ENCODE measurements at regions not wholly inside any gene's neighbourhood (a gene's known extent, or its start where the extent isn't known, plus 50 kb on each side); places are given as distances from the start of the nearest gene placed in this dataset.
"Not testable (repeated sequence)": the region's sequence is repeated elsewhere in the genome, so short reads cannot be mapped to it uniquely, and the experiment has no call there.

DNA sequence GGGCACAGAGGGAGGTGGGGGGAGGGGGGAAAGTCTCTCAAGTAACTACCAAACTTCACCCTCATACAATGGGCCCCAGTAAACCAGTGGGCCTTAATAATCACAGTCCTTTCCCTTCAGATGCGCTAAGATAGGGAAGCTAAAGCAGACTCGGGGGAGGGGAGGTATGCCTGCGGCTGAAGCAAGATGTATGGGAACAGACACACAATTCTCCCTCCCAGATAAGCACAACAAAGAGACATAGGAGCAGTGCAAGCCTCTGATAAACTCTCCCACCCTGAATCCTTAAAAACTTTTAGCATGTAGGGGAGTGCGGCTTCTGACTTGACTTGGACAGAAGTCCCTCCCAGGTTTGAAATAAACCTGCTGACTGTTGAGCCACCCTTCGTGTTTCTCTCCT is 54.7 kb downstream of the PROP1 start:
- DNase-seq (ENCODE audit: low read depth), result not testable (repeated sequence)

DNA sequence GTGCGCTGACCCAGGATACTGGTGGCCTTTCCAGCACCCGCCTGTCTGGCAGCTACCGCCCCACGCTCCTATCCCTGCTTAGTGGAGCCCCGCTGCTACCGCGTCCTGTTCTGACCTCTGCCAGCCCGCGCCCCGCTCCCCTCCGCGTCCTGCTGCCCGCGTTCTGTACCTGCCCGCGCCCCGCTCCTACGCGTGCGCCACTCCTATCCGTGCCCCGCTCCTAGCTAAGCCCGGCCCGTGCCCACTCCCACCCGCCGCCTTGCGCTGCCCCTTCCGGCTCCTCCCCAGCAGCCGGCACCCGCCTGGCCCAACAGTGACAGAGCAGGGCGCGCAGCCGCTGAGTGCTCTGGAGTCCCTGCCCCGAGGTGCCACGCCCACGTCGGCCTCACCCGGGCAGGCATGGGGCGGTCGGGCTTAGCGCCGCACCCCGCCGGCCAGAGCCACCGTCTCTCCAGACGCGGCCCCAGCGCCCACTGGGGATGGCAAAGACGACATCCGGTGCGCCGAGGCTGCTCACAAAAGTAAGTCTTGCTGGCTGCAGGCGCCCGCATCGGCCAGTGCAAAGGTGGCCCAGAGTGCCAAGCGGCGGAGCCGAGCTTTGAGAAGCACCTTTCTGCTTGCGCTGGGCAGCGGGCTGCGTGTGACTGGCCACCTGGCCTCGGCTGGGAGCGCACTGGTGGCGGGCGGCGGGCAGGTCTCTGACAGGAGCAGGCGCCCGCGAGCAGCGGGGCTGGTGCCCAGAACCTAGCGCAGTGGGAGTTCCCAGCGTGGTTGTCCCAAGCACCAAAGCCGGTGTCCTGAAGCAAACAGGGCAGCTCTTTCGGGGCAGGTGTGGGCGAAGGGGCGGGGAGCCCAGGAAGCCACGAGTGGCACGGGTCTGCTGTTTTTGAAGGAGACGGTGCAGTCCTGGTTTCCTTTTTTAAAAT is 56.5 kb downstream of the PROP1 start:
- not testable (repeated sequence) for DNase-seq (ENCODE audit: low read depth)

GRCh38 chr5:177938767-177939166 is 57.3 kb downstream of the PROP1 start:
- not testable (repeated sequence) for DNase-seq (ENCODE audit: low read depth)

DNA sequence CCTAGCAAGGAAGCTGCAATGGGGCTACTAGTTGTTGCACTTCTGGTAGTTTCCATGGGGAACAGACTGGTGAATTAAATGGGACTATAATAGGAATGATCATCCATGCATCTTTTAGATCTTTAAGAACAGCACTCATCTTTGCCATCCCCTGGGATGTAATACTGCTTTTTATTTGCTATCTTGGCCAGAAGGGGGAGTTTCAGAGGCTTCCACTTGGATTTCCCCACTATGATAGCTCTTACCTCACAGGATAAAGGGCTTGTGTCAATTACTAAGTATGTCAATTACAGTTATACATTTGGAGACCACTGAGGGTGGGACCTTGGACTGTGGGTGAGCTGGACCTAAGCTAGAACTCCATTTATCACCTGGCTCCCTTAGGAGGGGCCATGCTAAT is 61.8 kb downstream of the PROP1 start:
- DNase-seq (ENCODE audit: low read depth), result not testable (repeated sequence)

DNA sequence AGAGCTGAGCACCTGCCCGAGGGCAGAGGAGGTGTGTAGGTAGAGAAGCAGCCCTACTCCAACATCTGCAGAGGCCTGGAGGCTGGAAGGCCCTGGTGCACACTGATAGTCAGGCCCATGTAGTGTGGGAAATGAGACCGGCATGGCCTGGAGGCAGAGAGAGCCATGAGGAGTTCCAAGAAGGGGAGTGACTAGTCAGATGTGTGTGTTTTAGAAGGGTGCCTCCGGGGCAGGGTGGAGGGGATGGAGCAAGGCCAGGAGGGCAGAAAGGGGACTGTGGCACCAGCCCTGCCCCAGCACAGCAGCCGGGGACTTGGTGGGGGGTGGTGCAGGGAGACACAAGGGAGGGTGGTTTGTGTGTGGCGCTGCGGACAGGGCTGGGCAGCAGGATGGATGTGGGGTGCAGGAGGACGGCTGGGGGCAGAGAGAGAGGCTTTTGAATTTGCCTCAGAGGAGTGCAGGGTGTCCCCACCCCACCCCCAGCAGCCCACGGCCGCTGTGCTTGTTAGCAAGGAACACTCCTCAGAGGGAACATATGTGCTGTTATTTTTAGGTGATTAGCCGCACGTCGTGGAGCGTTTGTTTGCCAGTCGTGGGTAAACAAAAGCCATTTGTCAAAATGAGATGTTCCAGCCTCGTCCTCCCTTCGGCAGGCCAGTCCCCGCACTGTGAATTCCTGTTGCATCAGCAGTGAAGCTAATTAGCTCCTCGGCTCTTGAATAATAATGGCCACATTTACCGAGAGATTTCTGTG is 65.6 kb downstream of the PROP1 start:
- peak; percentile 35 for DNase-seq (ENCODE audit: low read depth)

DNA sequence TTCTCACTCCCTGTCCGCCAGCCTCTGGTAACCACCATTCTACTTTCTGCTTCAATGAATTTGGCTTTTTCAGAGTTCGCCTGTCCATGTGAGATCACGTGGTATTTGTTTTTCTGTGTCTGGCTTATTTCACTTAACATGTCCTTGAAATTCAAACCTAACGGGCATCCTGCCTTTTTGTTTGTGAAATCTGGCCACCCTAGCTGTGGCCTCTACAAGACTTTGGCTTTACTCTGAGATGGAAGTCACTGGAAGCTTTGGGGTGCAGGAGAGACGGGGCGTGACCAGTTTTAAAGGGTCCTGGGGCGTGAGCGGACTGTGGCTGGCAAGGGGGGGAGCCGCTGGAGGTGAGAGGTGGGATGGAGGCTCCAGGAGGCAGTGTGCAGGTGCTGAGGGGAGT is 66.4 kb downstream of the PROP1 start:
- not testable (repeated sequence) for DNase-seq (ENCODE audit: low read depth)

DNA sequence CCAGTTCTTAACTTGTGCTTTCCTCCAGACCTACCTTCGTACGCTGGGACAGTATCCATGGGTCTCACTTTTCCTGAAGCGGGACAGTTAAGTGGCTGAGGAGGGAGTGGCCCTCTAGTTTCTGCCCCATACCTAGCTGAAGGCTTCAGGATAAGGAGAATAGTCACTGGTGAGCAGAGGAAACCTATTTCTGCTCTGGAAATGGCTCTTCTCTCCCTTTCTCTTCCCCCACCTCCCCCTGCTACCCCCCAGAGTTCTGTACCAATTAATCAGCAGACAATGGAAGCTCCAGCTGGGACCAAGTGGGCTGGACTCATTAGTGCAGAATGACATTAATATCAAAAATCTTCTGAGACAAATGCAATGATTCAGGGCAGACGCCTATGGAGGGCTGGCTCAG is 68.5 kb downstream of the PROP1 start:
- DNase-seq (ENCODE audit: low read depth), result not testable (repeated sequence)

DNA sequence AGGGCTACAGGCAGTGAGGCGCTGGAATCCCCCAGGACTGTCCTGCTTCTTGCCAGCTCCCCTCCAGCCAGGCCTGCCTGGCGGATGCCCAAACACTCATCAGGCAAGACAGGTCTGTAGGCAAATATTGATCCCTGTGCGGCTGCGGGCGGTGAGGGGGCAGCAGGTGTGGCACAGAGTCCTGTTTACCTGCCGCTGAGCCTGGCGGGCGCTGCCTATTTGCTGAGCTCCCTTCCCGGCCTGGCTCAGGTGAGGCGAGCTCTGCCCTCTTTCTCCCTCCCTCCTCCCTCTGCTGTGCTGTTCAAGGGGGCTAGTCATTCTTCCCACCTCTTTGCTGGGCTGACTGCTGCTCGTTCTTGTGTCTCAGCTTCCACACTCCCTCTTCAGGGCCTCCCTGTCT is 71.5 kb downstream of the PROP1 start:
- DNase-seq (ENCODE audit: low read depth), result not testable (repeated sequence)

DNA sequence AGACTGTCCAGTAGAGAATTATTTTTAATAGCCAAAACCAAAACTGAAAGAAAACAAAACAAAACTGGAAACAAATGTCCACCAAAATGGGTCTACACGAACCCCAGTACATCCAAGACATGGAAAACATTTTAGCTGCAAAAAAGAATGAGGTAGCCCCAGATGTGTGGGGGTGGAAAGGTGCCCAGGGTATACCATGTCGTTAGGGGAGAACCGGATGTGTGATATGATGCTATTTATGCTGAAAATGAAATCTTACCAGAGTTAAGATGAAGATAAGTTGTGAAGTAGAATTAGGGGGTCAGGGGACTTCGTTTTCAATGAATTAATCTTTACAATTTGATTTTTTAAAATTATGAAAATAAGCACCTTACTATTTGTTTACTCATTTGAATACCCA is 72.2 kb downstream of the PROP1 start:
- not testable (repeated sequence) for DNase-seq (ENCODE audit: low read depth)

GRCh38 chr5:177923189-177923588 is 72.9 kb downstream of the PROP1 start:
- not testable (repeated sequence) for DNase-seq (ENCODE audit: low read depth)

DNA sequence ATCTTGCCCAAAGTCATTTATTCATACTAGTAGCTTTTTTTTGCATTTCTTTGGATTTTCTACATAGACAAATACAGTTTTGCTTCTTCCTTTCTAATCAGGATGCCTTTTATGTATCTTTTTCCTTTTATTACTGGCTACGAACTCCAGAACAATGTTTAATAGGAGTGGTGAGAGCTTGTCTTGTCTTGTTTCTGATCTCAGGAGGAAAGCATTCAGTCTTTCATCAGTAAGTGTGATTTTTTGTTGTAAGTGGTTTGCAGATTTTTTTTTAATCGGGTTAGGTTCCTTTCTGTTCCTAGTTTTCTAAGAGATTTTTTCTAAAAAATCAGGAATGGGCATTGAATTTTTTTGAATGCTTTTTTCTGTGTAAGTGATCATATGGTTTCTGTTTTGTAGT is 86.8 kb downstream of the PROP1 start:
- not testable (repeated sequence) for DNase-seq (ENCODE audit: low read depth)

DNA sequence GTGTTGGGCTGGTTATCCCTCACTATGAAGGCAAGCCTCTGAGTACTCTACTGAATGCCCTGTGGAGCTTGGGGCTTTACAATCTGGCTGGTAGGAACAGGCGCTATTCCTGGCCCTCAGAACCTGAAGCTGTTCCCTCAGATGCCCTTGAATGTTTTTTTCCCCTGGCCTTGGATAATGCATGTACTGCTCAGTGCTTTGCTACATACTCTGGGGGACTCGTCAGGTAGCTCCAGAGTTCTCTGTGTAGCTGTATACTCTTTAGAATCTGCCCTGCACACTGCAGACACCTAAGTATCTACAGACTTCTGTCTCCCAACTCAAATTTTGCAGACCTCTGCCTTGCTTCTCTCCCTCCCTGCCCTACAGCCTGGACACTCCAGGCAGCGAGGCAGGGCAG is 93.2 kb downstream of the PROP1 start:
- DNase-seq (ENCODE audit: low read depth), result not testable (repeated sequence)

GRCh38 chr5:177900066-177900465 is 96.0 kb downstream of the PROP1 start:
- not testable (repeated sequence) for DNase-seq (ENCODE audit: low read depth)

DNA sequence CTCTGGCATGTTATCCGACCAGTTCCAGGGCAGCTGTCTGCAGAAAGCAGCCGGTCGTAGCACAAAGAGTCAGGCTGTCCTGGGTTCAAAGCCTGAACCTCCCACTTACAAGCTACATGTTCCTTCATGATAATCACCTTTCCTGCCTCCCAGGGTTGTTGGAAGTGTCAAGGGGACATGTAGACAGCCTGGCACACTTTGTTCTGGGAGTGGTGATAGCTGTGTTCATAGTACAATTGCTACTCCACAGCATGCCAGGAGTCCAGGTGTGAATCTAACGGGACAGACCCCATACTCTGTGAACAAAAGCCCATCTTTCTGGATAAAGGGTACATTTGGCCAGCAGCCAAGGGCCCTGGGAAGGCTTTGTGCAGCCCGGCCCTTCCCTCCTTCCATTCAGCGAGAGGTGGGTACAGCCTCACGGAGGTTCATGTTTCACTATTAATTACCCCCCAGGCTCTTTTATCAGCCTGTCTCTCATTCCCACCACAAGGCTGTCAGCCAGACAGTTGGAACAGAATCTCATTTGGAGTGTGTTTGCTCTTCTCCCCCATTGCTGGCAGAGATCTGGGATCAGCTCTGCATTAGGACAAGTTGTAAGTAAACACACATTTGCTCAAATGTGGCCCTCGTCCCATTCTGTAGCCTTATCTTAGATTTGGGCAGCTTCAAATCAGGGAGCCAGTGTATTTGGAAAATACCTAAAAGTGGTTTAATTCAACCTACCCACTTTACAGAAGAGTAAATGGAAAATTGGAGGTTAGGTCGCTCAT is 101.2 kb downstream of the PROP1 start:
- not testable (repeated sequence) for DNase-seq (ENCODE audit: low read depth)

DNA sequence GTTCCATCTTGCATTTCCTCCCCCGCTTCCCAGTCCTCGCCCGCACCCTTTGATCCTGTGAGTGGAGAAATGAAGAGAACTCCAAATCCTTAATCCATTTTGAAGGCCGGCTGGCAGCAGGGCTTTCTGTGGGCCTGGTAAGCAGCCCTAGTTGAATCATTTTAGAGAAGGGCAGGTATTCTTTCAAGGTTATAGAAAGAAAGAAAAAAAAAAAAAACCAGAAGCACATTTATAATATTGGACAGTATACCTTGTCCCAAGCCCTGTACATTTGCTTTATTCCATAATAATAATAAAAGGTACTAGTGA is 103.7 kb downstream of the PROP1 start:
- DNase-seq (ENCODE audit: low read depth), result not testable (repeated sequence)

DNA sequence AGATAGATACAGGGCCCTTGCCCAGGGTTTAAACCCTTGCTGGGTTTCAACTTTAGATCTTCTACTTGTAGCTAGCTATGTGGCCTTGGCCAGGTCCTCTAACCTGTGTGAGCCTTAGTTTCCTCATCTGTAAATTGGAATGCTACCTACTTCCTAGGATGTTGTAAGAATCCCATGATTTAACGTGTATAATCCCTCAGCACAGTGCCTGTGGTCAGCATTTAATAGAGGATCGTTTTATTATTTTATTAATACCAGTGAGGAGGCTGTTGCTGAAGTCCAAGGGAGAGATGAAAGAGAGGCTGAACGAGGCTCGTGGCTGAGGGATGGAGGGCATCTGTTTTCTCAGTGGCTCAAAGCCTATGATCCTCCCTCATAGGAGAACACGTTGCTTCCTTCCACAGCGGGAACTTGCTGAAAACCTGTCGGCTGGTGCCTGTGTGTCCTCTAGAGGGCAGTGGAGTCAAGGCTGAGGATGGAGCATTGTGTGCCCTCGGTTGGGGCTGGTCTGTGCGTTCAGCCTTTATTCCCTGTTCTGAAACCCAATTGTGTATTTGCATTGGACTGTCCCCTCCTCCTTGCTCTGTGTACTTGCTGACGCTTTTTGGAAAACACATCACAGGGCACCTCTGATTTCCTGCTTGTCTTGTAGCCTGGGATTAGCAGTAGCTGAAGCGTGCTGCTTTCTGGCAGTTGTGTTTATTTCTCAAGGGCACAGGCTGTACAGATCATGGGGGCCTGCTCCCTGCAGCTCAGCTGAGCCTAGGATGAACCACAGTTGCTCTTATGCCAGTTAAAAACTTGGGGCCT is 104.3 kb downstream of the PROP1 start:
- DNase-seq (ENCODE audit: low read depth), result not testable (repeated sequence)

DNA sequence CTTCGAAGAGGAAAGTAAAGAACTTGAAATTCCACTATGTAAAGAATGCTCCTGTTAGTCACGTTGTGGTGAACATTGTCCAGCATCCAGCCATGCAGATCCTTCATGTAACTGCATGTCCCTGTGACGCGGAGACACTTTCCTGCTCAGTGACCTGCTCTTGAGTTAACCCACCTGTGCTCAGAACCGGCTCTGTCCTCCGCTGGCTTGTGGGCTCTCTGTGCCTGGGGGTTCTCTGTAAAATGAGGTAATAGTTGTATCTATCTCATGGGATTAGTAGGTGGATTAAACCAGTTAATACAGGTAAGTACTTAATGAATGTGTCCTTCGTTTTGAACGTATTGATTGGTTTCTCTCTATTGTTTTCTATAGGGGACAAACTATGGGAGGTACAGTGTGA is 100.6 kb upstream of the FAM153A start:
- DNase-seq (ENCODE audit: low read depth), result not testable (repeated sequence)

GRCh38 chr5:177875900-177876238 is 93.2 kb upstream of the FAM153A start:
- not testable (repeated sequence) for DNase-seq (ENCODE audit: low read depth)

DNA sequence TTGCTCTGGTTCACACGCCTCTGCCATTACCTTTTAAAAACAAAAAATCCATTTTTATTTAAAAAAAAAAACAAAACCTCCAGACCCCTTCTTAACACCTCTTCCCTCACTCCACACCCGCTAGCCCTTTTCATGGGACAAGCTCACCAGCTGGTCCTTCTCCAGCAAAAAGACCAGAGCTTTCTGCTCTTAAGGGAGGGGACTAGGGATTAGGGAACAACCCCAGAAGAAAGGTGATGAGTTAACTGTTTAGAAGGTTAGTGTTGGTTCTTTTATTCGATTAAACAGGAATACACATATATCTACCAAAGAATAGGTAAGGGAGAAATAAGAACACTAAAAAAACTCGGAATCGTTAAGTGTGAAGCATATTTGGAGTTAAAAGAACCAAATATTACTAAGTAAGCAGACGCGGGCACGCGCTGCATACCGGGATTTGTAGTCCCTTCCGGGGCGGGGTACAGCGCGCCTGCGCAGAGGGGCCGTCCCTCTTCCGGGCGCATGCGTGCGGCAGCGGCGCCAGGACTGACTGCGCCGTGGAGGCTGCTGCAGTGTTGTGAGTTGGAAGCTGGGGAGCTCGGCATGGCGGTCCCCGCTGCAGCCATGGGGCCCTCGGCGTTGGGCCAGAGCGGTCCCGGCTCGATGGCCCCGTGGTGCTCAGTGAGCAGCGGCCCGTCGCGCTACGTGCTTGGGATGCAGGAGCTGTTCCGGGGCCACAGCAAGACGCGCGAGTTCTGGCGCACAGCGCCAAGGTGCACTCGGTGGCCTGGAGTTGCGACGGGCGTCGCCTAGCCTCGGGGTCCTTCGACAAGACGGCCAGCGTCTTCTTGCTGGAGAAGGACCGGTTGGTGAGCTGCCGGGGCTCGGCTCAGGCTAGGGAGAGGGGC is 92.6 kb upstream of the FAM153A start:
- not testable (repeated sequence) for DNase-seq (ENCODE audit: low read depth)

DNA sequence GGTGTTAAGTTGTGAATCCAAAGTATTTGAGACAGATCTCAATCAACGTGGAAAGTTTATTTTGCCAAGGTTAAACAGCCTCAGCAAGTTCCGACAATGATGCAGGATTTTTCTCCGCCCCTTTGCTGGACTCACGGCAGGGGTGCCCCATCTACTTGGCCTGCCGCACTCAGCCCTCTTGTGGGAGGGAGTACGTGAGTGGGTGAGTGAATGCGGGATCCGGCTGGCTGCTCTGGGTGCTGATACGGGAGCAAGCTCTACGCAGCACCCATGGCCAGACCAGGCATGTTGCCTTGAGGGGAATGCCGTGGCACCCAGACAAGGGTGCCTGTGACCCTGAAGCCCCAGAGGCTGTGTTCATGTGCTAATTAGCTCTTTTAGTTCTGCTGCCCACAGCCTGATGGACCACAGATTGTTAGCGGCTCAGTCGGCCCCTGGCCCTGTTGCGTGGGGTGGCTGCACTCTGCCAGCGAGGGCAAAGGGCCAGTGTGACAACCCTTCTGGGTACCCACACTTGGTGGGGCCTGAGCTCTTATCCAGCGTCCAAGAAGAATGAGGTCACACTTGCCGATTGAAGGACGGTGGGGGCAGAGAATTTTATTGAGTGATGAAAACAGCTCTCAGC is 81.2 kb upstream of the FAM153A start:
- DNase-seq (ENCODE audit: low read depth), result not testable (repeated sequence)
